ENCODE measurements at regions not wholly inside any gene's neighbourhood (a gene's known extent, or its start where the extent isn't known, plus 50 kb on each side); places are given as distances from the start of the nearest gene placed in this dataset.

- no peak for TF ChIP-seq CTCF (IDR thresholded peaks at IDR 0.05)
- no peak overlapping the region for H3K4me3 ChIP-seq
- no peak for DNase-seq
- no peaks in the 10 kb centered on the region for H3K36me3 ChIP-seq
- no peaks in the 10 kb centered on the region for H3K27me3 ChIP-seq
- intact Hi-C loops (cut with DNase I; ENCODE audit: low total_unique reads) = no loop called here
- H3K27ac ChIP-seq = no peak overlapping the region
- no peaks in the 10 kb centered on the region for H3K9me3 ChIP-seq
- no peaks in the 10 kb centered on the region for H3K4me1 ChIP-seq
These were observed 71.5 kb upstream of the HNMT start for GRCh38 chr2:137892739-137893138.

GRCh38 chr2:137893145-137893544 is 71.1 kb upstream of the HNMT start:
- intact Hi-C loops (cut with DNase I; ENCODE audit: low total_unique reads) = no loop called here
- H3K4me1 ChIP-seq = no peaks in the 10 kb centered on the region
- H3K4me3 ChIP-seq = no peak overlapping the region
- no peaks in the 10 kb centered on the region for H3K9me3 ChIP-seq
- H3K36me3 ChIP-seq = no peaks in the 10 kb centered on the region
- no peak for TF ChIP-seq CTCF (IDR thresholded peaks at IDR 0.05)
- H3K27me3 ChIP-seq = no peaks in the 10 kb centered on the region
- no peak for DNase-seq
- no peak overlapping the region for H3K27ac ChIP-seq

GRCh38 chr2:137896467-137896866 is 67.8 kb upstream of the HNMT start:
- intact Hi-C loops (cut with DNase I; ENCODE audit: low total_unique reads) = no loop called here
- Histone ChIP-seq H3K27me3 (no peaks in the 10 kb centered on the region), H3K4me3 (no peak overlapping the region), H3K9me3 (no peaks in the 10 kb centered on the region), H3K27ac (no peak overlapping the region), H3K4me1 (no peaks in the 10 kb centered on the region), H3K36me3 (no peaks in the 10 kb centered on the region)
- no peak for DNase-seq
- TF ChIP-seq CTCF (IDR thresholded peaks at IDR 0.05) = no peak

DNA sequence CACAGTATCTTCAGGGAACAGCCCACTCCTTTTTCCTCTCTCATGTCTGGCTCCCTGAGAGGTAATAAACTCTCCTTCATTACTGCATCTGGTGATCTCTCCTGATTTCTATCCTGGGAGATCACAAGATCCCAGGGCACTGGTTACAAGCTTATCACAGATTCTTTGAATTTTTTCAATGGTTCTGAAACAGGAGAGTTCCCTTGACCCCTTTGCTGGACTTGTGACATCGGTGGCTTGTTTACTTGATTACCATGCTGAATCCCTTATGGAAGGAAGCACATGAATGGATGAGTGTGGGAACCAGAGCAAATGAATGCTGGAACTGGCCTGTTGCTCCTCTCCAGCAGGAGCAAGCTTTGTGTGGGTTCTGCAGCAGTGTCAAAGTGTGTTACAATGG is 67.2 kb upstream of the HNMT start:
- Histone ChIP-seq H3K4me3 (no peak overlapping the region), H3K27ac (no peak overlapping the region), H3K9me3 (no peaks in the 10 kb centered on the region), H3K27me3 (no peaks in the 10 kb centered on the region), H3K4me1 (no peaks in the 10 kb centered on the region), H3K36me3 (no peaks in the 10 kb centered on the region)
- TF ChIP-seq CTCF (IDR thresholded peaks at IDR 0.05) = no peak
- DNase-seq = no peak
- intact Hi-C loops (cut with DNase I; ENCODE audit: low total_unique reads) = no loop called here

DNA sequence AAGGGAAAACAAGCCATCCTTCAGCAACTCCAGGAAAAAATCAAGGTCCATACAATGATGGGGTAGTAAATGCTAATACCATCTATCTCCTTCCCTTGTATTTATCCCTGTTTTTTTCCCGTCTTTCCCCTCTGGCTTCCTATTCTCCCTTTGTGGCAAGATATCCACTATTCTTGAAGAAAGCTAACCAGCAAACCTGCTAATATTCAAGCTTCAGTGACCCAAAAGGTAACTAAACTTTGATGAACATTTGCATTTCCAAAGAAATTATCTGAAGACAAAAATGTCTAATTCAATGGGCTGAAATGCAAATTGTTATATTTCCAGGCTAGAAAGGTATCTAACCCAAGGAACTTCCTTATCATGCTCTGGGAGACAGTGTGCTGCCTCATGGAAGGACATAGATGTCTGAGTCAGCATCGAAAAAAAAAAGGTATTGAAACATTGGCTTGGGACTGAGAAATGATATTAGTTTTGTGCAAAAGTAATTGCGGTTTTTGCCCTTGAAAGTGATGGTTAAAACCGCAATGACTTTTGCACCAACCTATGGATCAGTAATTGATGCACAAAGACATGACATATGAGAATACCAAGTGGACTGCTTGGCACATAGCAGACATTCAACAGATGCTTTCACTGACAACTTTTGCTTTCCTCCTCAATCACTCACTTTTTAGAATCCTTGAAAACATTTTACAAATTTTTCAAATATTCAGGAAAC is 63.7 kb upstream of the HNMT start:
- no peaks in the 10 kb centered on the region for H3K9me3 ChIP-seq
- H3K4me3 ChIP-seq = no peak overlapping the region
- H3K27me3 ChIP-seq = no peaks in the 10 kb centered on the region
- no peaks in the 10 kb centered on the region for H3K36me3 ChIP-seq
- intact Hi-C loops (cut with DNase I; ENCODE audit: low total_unique reads) = no loop called here
- no peak overlapping the region for H3K27ac ChIP-seq
- DNase-seq = no peak
- H3K4me1 ChIP-seq = no peaks in the 10 kb centered on the region
- TF ChIP-seq CTCF (IDR thresholded peaks at IDR 0.05) = no peak

- H3K4me1 ChIP-seq = no peaks in the 10 kb centered on the region
- H3K9me3 ChIP-seq = no peaks in the 10 kb centered on the region
- no peak overlapping the region for H3K27ac ChIP-seq
- TF ChIP-seq CTCF (IDR thresholded peaks at IDR 0.05) = peak; percentile 62 to 70
- H3K4me3 ChIP-seq = no peak overlapping the region
- intact Hi-C loops (cut with DNase I; ENCODE audit: low total_unique reads) = loop anchor here (2.0 kb wide), 1 partner anchor 876 kb away; no protein-coding TSS in a partner anchor
- H3K36me3 ChIP-seq = no peaks in the 10 kb centered on the region
- DNase-seq = no peak
- H3K27me3 ChIP-seq = no peaks in the 10 kb centered on the region
These were observed 53.6 kb upstream of the HNMT start for GRCh38 chr2:137910641-137911040.

Measured in tibial artery (tissue), 4 donors.